Panc1 (cell line): ENCODE measurements at regions not wholly inside any gene's neighbourhood (a gene's known extent, or its start where the extent isn't known, plus 50 kb on each side); places are given as distances from the start of the nearest gene placed in this dataset.

ENCODE experiments used
- ATAC-seq: fragments of 200-7000 bp; cut with Tn5 transposase; 2 replicates; pipeline ENCODE4 v1.9.1; 2020; ENCODE audit warnings: mild to moderate bottlenecking, moderate library complexity
- BruUV-seq: library from RNA; stranded (reverse); fragments of 400-500 nt; replicated peaks from 2 replicates; lab custom pipeline; 2021; lab: Mats Ljungman, UMichigan
- CTCF ChIA-PET: fragments of 300-600 bp; sonication (Branson Sonifier 250); formaldehyde crosslinking; loops from one replicate; lab custom pipeline; 2022; ENCODE audit warnings: antibody characterized with exemption; lab: Charles Lee
- POLR2A ChIA-PET: fragments of 300-600 bp; sonication (Branson Sonifier 250); formaldehyde crosslinking; loops from one replicate; lab custom pipeline; 2022; ENCODE audit warnings: antibody characterized with exemption; lab: Charles Lee
- DNase-seq: peaks from one replicate; pipeline ENCODE4 v3.0.0-alpha.2; 2010; ENCODE audit warnings: low read depth, low spot score
- H3K27ac ChIP-seq: 2 replicates; pipeline ENCODE4 v1.5.1; 2011; ENCODE audit warnings: mild to moderate bottlenecking, low read length, inconsistent platforms
- H3K27me3 ChIP-seq: fragments of 200-500 bp; sonication (Bioruptor generic); 2 replicates; pipeline ENCODE4 v1.6.0; 2014; ENCODE audit warnings: low read length, inconsistent platforms; ENCODE audit not compliant: control insufficient read depth, insufficient read depth
- H3K36me3 ChIP-seq: fragments of 200-500 bp; sonication (Bioruptor generic); 2 replicates; pipeline ENCODE4 v1.5.1; 2014; ENCODE audit warnings: inconsistent platforms, mild to moderate bottlenecking, low read length, moderate library complexity; ENCODE audit not compliant: control insufficient read depth, insufficient read depth
- H3K4me1 ChIP-seq: 2 replicates; pipeline ENCODE4 v1.5.1; 2011; ENCODE audit warnings: inconsistent platforms, mild to moderate bottlenecking, low read length, moderate library complexity; ENCODE audit not compliant: control insufficient read depth, insufficient read depth
- H3K4me3 ChIP-seq, 2 experiments: 2 replicates each; pipeline ENCODE4 v1.5.1; 2011 to 2012; ENCODE audit warnings: low read depth in 2 of 2, low read length in 2 of 2, mild to moderate bottlenecking in 2 of 2, inconsistent platforms in 1 of 2, moderate library complexity in 1 of 2
- H3K9me3 ChIP-seq: fragments of 200-500 bp; sonication (Bioruptor generic); 2 replicates; pipeline ENCODE4 v1.5.1; 2014; ENCODE audit warnings: low read depth, mild to moderate bottlenecking, inconsistent platforms, low read length, moderate library complexity; ENCODE audit not compliant: control insufficient read depth, insufficient read depth
- POLR2AphosphoS5 ChIP-seq: IDR thresholded peaks from 2 replicates; pipeline ENCODE4 v1.6.1; 2012; ENCODE audit warnings: mild to moderate bottlenecking, low read depth, low read length, moderate library complexity
- SIN3A ChIP-seq: IDR thresholded peaks from 2 replicates; pipeline ENCODE4 v1.6.1; 2012; ENCODE audit warnings: low read depth, mild to moderate bottlenecking, low read length, moderate library complexity, borderline replicate concordance; ENCODE audit not compliant: insufficient read depth
- TCF7L2 ChIP-seq: IDR thresholded peaks from 2 replicates; pipeline ENCODE4 v1.6.1; 2011; ENCODE audit warnings: mild to moderate bottlenecking, low read depth, low read length, inconsistent platforms
- in situ Hi-C: cut with HindIII; loops from 2 replicates; pipeline ENCODE4 v1.10.0; 2016; ENCODE audit warnings: low sequenced_read_pairs, low pct_unique_long_range_greater_than_20kb
- intact Hi-C: fragments of 100-400 bp; cut with micrococcal nuclease; formaldehyde crosslinking; loops from one replicate; pipeline ENCODE4 v1.10.0; 2022; ENCODE audit not compliant: unreplicated experiment
- TF ChIP-seq, protein P1 (sequence below), 2 experiments: IDR thresholded peaks; 2 replicates each; pipeline ENCODE4 v1.6.1; 2011 to 2012; ENCODE audit warnings: low read depth in 2 of 2, control low read depth in 1 of 2, low read length in 1 of 2, mild to moderate bottlenecking in 1 of 2, moderate library complexity in 1 of 2; ENCODE audit not compliant: insufficient read depth in 1 of 2
- TF ChIP-seq, protein P2 (sequence below): fragments of 450-650 bp; IDR thresholded peaks from 2 replicates; pipeline ENCODE4 v1.5.1; 2017; ENCODE audit warnings: mild to moderate bottlenecking

DNA sequence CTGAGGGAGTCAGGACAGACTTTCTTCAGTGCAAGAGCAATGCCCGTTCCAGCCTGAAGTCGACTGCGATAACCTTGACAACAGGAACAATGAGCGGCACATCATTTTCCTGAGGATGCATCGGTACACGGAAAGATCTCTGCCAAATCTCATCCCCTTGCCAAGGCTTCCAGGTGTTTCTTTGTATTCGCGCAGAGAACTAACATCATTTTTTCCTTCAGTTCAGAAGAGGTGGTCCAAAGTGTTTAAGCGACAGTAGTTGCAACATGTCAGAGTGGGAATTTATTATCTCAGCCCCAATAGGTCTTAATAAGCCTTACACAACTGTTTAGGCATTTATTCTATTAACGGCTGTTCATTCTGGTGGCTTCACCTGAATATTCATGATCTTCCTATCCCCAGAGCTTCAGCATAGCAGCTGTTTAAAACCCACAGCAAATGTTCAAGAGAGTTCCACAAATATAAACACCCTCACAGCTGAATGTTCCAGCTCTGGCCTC is 129.7 kb upstream of the NFIA start:
- Histone ChIP-seq H3K36me3 (0 out of 2 replicates have a peak, but pooled peaks cover 2% of the 10 kb centered on the region), H3K4me1 (no peaks in the 10 kb centered on the region), H3K27me3 (peaks cover 26% of the 10 kb centered on the region), H3K4me3 (no peak overlapping the region), H3K9me3 (no peaks in the 10 kb centered on the region), H3K27ac (no peak overlapping the region)
- intact Hi-C loops = no loop called here
- ChIA-PET CTCF (no interaction called here), POLR2A (no interaction called here)
- TF ChIP-seq, protein P1, sequence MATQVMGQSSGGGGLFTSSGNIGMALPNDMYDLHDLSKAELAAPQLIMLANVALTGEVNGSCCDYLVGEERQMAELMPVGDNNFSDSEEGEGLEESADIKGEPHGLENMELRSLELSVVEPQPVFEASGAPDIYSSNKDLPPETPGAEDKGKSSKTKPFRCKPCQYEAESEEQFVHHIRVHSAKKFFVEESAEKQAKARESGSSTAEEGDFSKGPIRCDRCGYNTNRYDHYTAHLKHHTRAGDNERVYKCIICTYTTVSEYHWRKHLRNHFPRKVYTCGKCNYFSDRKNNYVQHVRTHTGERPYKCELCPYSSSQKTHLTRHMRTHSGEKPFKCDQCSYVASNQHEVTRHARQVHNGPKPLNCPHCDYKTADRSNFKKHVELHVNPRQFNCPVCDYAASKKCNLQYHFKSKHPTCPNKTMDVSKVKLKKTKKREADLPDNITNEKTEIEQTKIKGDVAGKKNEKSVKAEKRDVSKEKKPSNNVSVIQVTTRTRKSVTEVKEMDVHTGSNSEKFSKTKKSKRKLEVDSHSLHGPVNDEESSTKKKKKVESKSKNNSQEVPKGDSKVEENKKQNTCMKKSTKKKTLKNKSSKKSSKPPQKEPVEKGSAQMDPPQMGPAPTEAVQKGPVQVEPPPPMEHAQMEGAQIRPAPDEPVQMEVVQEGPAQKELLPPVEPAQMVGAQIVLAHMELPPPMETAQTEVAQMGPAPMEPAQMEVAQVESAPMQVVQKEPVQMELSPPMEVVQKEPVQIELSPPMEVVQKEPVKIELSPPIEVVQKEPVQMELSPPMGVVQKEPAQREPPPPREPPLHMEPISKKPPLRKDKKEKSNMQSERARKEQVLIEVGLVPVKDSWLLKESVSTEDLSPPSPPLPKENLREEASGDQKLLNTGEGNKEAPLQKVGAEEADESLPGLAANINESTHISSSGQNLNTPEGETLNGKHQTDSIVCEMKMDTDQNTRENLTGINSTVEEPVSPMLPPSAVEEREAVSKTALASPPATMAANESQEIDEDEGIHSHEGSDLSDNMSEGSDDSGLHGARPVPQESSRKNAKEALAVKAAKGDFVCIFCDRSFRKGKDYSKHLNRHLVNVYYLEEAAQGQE (IDR thresholded peaks at IDR 0.05; ENCODE audit: insufficient read depth in 1 of 2, low read depth in 2 of 2, low read length in 1 of 2) = no peak
- no peak for TF ChIP-seq SIN3A
- no peak for TF ChIP-seq POLR2AphosphoS5
- TF ChIP-seq, protein P2, sequence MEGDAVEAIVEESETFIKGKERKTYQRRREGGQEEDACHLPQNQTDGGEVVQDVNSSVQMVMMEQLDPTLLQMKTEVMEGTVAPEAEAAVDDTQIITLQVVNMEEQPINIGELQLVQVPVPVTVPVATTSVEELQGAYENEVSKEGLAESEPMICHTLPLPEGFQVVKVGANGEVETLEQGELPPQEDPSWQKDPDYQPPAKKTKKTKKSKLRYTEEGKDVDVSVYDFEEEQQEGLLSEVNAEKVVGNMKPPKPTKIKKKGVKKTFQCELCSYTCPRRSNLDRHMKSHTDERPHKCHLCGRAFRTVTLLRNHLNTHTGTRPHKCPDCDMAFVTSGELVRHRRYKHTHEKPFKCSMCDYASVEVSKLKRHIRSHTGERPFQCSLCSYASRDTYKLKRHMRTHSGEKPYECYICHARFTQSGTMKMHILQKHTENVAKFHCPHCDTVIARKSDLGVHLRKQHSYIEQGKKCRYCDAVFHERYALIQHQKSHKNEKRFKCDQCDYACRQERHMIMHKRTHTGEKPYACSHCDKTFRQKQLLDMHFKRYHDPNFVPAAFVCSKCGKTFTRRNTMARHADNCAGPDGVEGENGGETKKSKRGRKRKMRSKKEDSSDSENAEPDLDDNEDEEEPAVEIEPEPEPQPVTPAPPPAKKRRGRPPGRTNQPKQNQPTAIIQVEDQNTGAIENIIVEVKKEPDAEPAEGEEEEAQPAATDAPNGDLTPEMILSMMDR = no peak
- no peak for TF ChIP-seq TCF7L2
- in situ Hi-C loops = no loop called here
- DNase-seq (no peak), ATAC-seq (no peak)
- no TSS peak for BruUV-seq

DNA sequence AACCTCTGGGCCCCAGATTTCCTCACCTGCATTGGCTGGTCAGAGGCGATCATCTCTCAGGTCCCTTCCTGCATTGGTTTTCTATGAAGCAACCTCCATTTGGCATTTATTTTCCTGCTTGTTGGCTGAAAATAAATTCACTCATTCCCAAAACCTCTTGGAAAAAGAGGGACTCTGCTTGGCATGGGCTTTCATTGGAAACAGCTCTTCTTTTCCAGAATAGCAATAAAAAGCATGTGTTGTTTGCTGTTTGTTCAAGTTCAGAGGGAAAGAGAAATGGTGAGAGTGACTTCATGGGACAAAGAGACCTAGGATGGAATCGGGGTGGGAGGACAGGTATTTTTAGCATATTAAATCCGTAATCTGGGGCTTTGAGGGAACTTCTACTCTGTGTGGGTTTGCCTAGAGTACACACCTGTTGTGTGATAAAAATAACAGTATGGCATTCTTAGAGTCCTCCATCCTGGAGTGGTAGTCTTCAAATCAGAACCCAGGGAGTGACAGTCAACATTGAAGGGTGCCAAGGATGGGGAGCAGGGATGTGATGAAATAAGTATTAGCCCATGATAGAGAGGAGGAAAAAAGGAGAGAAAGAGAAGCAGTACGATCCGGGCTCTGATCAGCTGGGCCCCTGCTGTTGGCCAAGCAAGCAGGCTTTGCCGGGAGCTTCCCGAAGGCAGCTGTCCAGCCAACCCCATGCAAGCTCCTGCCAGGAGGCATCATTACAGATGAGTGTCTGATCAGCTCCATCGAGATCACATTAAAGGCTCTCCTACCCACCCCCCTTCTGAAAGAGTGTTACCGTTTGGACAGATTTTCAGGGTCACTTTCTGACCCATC is 131.9 kb upstream of the NFIA start:
- TF ChIP-seq POLR2AphosphoS5 = no peak
- TF ChIP-seq, protein P1 (IDR thresholded peaks at IDR 0.05; ENCODE audit: insufficient read depth in 1 of 2, low read depth in 2 of 2, low read length in 1 of 2) = no peak
- TF ChIP-seq SIN3A = no peak
- no peak for TF ChIP-seq TCF7L2
- TF ChIP-seq, protein P2 = no peak
- Histone ChIP-seq H3K9me3 (no peaks in the 10 kb centered on the region), H3K36me3 (0 out of 2 replicates have a peak, but pooled peaks cover 2% of the 10 kb centered on the region), H3K4me3 (no peak overlapping the region), H3K4me1 (no peaks in the 10 kb centered on the region), H3K27ac (no peak overlapping the region), H3K27me3 (peaks cover 21% of the 10 kb centered on the region)
- BruUV-seq = no TSS peak
- ChIA-PET CTCF (no interaction called here), POLR2A (no interaction called here)
- ATAC-seq = no peak
- DNase-seq = no peak
- intact Hi-C loops = no loop called here
- in situ Hi-C loops = no loop called here
